HG02588 (cell line): ENCODE measurements at regions not wholly inside any gene's neighbourhood (a gene's known extent, or its start where the extent isn't known, plus 50 kb on each side); places are given as distances from the start of the nearest gene placed in this dataset.
"Not testable (repeated sequence)": the region's sequence is repeated elsewhere in the genome, so short reads cannot be mapped to it uniquely, and the experiment has no call there.

ENCODE experiments used
- ATAC-seq: cut with Tn5 transposase; IDR thresholded peaks from one replicate; pipeline ENCODE4 v1.9.1; 2021; ENCODE audit warnings: mild to moderate bottlenecking, moderate library complexity; ENCODE audit not compliant: unreplicated experiment

GRCh38 chr1:112093372-112093694, 103.9 kb upstream of the KCND3 start:
- ATAC-seq = no peak

DNA sequence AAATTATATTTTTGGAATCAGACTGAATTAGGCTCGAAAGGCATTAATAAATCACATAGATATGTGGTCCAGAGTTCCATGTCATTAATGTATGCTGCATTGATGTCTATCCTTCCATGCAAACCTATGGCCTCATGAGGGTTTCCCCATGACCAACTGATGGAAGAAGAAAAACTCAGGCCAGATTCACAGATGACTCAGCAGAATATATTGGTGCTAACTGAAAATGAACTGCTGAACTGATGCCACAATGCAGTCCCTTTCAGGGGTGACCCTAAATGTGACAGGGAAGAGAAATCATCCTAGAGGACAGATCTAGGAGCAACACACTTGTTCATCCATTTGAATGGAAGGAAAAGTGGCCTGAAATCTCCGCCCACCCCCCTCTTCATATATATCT, 110.5 kb upstream of the KCND3 start:
- no peak for ATAC-seq

- no peak for ATAC-seq
Observed at GRCh38 chr1:112105557-112105956, 116.1 kb upstream of the KCND3 start.

- ATAC-seq = no peak
Observed at GRCh38 chr1:112110031-112110430, 120.6 kb upstream of the KCND3 start.

DNA sequence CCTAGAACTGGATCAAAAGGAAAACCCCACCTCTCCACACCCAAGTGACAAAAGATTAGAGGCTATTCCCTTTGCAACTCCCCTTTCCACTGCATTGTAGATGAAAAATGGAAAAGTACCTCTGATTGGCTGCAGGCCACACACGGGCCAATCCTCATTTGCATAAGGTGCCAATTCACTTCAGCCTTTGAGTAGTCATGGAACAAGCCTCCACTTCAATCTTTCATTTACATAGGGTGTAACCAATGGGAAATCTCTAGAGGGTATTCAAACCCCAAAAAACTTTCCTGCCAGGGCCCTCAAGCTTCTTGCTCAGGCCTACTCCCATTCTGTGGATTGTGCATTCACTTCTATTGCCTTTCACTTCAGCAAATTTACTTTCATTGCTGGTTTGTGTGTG, 122.3 kb upstream of the KCND3 start:
- ATAC-seq = no peak

DNA sequence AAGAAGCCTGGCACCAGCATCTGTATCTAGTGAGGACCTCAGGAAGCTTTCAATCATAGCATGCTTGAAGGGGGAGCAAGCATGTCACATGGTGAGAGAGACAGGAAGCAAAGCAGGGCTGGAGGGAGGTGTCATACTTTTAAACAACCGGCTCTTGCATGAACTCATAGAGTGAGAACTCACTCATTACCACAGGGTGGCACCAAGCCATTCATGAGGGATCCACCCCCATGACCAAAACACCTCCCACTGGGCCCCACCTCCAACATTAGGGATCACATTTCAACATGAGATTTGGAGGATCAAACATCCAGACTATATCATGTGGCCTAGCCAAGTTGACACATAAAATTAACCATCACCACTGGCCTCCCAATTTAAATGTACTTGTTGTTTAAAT, 125.1 kb upstream of the KCND3 start:
- no peak for ATAC-seq

DNA sequence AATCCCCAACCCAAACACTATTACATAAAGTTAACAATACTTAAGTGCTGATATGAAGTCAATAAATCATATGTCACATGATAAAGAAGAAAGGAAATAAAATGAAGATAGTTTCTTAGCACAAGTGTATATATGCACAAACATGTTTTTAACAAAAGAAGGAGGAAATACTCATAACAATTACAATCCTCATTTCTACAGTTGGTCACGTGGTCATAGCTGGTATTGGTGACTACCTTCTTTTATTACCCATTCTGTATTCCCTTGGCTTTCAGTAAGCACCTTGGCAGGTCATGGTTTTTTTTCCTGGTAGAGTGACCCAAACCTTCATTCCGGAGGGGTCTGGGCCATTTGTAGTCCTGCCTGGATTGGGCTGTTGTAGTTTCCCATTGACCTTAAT, 137.1 kb upstream of the KCND3 start:
- ATAC-seq = no peak

- ATAC-seq = not testable (repeated sequence)
Observed at GRCh38 chr1:112127606-112128005, 138.1 kb upstream of the KCND3 start.

DNA sequence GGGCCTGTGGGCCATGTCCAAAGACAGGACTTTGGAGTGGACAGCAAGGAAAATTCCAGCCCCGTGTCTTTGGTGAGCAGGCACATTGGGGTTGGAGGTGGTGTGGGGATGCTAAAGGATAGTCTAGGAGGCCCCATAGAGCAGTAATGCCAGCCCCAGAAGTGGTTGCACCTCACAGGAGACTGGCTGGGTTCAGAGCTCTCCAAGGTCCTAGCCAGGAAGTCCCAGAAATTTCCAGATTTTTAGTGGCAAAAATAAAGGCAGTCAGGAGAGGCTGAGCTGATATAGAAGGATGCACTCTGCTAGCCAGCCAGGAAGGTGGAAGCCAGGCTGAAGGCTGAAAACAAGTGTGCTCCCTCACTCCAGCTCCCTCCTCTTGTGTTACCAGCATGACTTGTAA, 144.0 kb upstream of the KCND3 start:
- ATAC-seq = no peak

- no peak for ATAC-seq
Observed at GRCh38 chr1:112140743-112141142, 151.3 kb upstream of the KCND3 start.

GRCh38 chr1:112141301-112141700, 151.8 kb upstream of the KCND3 start:
- no peak for ATAC-seq

DNA sequence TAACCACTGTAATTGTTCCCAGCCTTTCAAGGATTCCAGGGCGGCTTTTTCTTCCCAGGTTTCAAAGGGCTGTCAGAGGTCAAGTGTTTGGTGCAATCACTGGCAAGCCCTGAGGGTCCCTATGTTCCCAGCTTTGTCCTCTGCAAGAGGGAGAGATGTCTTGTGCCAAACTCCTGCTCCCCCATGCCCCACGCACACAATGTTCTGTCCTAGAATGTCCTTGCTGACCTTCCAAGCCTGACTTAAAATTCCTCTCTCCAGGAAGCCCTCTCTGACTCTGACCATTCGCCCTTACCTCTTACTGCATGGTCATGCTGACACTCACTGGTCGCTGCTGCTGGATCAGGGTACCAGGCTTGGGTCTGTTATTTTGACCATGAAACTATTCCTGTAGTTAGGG, 152.5 kb upstream of the KCND3 start:
- no peak for ATAC-seq

- no peak for ATAC-seq
Observed at GRCh38 chr1:112143871-112144441, 154.5 kb upstream of the KCND3 start.

DNA sequence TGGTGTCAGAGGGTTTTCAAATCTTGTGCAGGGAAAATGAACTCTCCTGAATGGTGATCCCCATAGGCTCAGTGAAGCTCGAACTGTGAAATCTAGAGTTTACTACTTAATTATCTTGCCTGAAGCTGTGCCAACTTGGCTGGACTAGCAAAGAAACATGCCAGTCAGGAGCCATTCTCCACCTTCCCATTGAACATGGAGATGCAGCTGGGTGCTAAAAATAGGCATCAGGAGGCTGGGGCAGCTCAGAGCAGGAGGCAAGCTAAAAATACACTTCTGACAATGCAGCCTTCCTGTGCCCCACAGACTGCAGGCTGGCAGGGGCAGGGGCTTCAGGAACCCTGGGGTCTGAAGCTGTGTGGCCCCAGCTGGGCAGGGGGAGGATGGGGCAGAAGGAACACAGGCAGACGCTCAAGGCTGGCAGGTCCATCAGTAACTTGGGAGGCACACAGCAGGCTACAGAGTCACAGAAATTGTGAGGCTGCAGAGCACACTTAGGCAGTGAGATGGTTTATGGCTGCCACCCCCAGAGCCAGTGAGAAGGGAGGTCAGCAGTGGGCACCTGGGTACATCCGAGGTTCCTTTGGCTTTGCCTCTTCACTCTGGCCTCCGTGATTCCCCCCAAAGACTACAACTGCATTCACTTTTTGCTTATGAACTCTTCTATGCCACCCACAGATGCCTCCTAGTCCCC, 155.4 kb upstream of the KCND3 start:
- no peak for ATAC-seq

- ATAC-seq = no peak
Observed at GRCh38 chr1:112146201-112146715, 156.8 kb upstream of the KCND3 start.

DNA sequence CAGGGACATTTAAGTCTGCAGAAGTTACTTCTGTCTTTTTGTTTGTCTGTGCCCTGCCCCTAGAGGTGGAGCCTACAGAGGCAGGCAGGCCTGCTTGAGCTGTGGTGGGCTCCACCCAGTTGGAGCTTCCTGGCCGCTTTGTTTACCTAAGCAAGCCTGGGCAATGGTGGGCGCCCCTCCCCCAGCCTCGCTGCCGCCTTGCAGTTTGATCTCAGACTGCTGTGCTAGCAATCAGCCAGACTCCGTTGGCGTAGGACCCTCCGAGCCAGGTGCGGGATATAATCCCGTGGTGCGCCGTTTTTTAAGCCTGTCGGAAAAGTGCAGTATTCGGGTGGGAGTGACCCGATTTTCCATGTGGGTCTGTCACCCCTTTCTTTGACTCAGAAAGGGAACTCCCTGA, 170.7 kb upstream of the KCND3 start:
- not testable (repeated sequence) for ATAC-seq

DNA sequence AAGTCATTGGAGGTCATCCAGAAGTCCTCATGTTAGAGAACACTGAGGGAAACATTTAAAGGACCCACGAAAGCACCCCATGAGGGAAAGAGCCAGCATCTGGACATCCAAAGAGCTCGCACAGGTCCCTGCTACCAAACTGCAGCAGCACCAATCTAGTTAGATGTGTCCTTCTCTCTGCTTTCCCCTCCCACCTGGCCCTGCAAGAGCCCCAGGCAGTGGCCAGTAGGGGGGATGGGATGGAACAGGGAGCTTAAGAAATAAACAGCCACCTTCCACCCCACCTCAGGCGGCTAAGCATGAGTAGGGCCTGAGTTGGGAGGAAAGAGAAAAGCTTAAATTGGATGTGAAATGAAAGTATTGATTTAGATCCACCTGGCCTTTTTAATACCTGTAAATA, 175.9 kb upstream of the KCND3 start:
- ATAC-seq = no peak

- ATAC-seq = no peak
Observed at GRCh38 chr1:112169517-112169916, 180.0 kb upstream of the KCND3 start.

DNA sequence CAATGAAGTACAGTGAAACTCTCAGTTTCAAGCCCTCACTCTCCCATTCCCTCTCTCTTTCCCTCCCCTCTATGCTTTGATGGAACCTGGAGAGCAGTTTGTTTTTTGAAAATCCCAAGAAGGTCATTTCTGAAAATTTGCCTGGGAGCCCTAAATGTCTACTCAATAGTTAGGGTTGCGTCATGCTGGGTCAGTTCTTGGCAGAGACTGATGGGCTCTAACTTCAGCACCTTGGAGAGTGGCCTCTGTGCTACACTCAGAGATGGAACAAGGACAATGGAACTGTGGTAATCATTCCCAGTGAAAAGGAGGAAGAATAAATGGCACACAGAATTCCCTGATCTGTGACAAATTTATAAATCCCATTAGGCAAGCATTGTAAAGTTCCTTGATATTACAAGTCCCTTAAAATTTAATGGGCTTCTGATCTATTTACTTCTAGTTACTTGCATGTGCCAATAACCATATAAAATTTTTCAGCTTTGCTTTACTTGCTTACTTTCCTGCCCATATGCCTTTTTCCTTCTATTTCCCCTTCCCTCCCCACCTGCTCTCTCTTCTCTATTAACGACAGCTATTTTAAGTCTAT, 182.9 kb upstream of the KCND3 start:
- ATAC-seq = no peak

GRCh38 chr1:112177314-112177713, 187.8 kb upstream of the KCND3 start:
- ATAC-seq = no peak

- ATAC-seq = no peak
Observed at GRCh38 chr1:112188611-112189010, 199.1 kb upstream of the KCND3 start.

DNA sequence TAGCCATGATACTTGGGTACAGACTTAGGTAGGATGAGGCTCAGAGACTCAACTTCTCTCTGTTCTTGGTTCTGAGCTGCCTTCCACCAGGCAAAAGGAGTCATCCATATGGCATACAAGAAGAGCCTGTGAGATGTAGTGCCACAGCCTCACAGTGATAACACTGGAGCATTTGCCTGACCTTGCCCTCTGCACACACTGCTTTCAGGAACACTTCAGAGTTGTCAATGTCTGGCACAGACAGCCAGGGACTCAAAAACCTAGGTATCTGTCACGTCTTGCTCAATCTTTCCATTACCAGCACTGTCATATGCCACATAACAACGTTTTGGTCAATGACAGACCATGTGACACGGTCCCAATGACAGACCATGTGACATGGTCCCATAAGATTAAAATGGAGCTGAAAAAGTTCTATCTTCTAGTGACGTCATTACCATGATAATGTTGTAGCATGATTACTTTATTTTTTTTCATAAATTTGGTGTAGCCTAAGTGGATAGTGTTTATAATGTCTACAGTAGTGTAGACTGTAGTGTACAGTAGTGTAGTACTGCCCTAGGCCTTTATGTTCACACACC, 199.9 kb upstream of the CTTNBP2NL start:
- no peak for ATAC-seq
